Fibroblast of the aortic adventitia (primary cell): ENCODE measurements at regions not wholly inside any gene's neighbourhood (a gene's known extent, or its start where the extent isn't known, plus 50 kb on each side); places are given as distances from the start of the nearest gene placed in this dataset.

ENCODE experiments used
- DNase-seq: peaks from one replicate; pipeline ENCODE4 v3.0.0-alpha.2; 2010; ENCODE audit warnings: low read depth
- H3K4me3 ChIP-seq: 2 replicates; pipeline ENCODE4 v1.5.1; 2011; ENCODE audit warnings: low read depth, mild to moderate bottlenecking, control low read depth, low read length, moderate library complexity
- CTCF ChIP-seq: IDR thresholded peaks from 2 replicates; pipeline ENCODE4 v1.5.1; 2011; ENCODE audit warnings: mild to moderate bottlenecking, low read length, control low read depth, inconsistent platforms; ENCODE audit not compliant: insufficient read depth

DNA sequence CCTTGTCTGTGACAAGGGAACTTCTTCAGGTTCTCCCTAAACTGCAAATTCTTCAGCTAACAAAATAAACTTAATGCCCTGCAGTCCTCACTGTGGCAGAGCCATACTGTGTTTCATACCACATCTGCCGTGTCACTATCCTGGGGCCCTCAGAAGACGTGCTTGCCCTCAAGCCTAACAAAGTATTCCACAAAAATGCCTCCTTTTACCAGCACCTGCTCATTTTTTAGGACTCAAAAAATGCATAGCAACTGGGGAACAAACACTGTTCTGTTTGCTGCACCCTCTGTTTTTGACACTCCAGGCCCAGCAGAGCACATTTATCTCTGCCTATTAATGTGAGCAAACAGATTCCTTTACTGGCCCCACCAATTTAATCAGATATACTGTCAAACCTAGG is 270.7 kb upstream of the SSTR1 start:
- DNase-seq, result no peak
- TF ChIP-seq CTCF, result no peak
- no peak overlapping the region for H3K4me3 ChIP-seq

DNA sequence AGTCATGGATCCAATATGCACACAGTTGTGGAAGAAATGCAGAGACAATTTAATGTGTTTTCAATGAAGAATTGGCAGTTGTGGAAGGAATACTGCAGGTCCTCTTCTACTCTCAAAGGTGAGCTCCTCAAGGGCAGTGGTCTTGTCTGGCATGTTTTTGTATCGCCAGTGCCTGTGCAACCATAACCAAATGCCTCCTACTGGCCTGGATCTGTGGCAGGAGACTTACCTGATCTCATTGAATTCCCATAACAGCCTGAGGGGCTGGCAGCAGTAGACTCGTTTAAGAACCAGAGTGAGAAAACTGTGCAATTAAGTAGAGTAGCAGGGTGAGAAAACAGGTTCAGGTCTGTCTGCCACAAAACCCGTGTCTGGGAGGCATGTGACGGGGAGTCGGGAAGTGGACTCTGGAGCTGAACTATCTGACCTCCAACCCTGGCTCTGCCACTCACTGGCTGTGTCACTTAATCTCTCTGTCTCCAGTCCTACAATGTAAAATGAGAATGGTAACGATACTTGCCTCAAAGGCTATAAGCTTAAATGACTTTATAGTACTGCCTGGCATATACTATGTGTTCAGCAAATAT is 268.2 kb upstream of the SSTR1 start:
- no peak overlapping the region for H3K4me3 ChIP-seq
- no peak for DNase-seq
- TF ChIP-seq CTCF, result no peak

DNA sequence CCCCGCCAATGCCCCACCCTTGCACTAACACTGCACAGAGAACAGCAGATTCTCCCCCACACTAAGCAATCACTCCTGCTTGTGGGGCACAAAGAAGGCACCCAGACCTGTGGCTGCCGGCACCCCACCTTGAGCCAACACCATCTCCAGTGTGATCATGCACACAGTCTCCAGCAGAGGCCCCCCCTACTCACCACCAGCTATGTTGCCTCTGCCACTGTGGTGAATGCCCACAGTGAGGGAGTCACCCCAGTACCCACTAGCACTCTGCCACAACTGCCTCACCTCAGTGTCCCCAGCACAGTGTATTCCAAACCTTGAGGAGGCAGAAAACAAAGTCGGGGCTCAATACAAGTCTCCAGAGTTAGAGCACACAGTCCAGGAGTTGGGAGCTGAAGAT is 261.7 kb upstream of the SSTR1 start:
- no peak for DNase-seq
- TF ChIP-seq CTCF, result no peak
- H3K4me3 ChIP-seq, result no peak overlapping the region

DNA sequence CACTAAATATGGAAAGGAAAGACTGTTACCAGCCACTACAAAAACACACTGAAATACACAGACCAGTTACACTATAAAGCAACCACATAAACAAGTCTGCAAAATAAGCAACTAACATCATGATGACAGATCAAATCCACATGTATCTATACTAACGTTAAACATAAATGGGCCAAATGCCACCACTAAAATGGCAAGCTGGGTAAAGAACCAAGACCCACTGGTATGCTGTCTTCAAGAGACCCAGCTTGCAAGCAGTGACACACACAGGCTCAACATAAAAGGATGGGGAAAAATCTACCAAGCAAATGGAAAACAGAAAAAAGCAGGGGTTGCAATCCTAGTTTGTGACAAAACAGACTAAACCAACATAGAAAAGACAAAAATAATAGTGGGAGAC is 260.9 kb upstream of the SSTR1 start:
- H3K4me3 ChIP-seq, result no peak overlapping the region
- DNase-seq, result no peak
- no peak for TF ChIP-seq CTCF

DNA sequence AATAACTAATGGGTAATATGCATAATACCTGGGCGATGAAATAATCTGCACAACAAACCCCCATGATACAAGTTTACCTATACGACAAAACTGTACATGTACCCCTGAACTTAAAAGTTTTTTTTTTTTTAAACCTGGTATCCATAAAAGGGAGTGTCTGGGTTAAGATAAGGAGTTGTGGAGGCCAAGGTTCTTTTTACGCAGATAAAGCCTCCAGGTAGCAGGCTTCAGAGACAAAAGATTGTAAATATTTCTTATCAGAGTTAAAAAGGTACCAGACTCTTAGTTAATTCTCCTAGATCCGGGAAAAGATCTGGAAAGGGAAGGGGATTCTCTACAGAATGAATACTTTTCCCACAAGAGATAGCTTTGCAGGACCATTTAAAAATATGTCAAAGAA is 259.4 kb upstream of the SSTR1 start:
- TF ChIP-seq CTCF, result no peak
- H3K4me3 ChIP-seq, result no peak overlapping the region
- DNase-seq, result no peak

DNA sequence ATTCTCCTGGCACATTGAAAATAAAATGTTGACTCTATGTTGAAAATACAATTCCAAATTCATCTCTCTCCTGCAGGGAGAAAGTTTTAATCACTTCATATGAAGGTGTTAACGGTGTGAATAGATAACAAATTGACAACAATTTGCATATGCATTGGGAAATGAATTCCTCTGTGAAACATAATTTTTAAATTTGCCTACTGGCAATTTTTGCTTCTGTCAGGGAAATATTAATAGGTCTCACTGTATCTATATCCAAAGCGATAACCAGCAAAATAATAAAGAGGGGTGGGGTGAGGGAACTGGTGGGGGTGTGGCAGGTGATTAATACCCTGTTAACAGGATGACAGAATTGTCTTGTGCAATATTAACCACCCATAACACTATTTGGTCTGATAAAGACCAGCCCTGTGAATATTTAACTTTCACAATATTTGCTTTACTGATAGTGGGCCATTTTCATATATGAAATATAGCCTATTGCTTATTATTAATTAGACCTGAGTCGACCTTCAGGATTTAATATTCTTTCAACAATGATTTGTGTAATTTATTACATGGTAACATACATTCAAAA is 239.0 kb upstream of the SSTR1 start:
- DNase-seq, result no peak
- TF ChIP-seq CTCF, result no peak
- H3K4me3 ChIP-seq, result no peak overlapping the region

DNA sequence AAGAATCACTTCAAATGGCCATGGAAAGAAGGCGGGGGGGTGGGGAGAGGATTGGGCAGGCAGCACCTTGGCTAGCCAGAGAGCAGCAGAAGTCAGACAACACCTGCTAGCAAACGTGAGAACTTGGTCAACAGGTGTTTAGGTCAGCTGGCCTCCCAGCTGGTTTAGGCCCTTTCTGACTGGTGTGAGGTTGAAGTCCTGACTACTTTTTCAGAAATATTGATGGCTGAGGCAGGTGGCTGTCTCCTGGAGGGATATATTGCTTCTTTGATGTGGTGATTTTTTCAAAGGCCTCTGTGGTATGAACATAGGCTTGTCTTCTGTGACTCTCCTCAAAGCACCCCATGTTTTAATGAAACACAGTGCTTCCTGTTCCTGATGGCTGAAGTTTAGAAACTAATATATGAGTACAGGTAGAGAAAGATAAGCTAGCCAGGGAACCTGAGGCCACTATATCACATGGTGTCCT is 238.2 kb upstream of the SSTR1 start:
- H3K4me3 ChIP-seq, result no peak overlapping the region
- no peak for DNase-seq
- TF ChIP-seq CTCF, result no peak
